ENCODE measurements at regions not wholly inside any gene's neighbourhood (a gene's known extent, or its start where the extent isn't known, plus 50 kb on each side); places are given as distances from the start of the nearest gene placed in this dataset.

- TF ChIP-seq REST (IDR thresholded peaks at IDR 0.05; ENCODE audit: low read depth), result no peak
- peak; percentile 80 for TF ChIP-seq POLR2A (IDR thresholded peaks at IDR 0.05; ENCODE audit: borderline replicate concordance, extremely low read depth, insufficient read depth, insufficient read length)
- no peak; the same call in 1 of the 2 replicates for TF ChIP-seq POLR2AphosphoS5 (IDR thresholded peaks at IDR 0.05; ENCODE audit: low read depth, low read length)
- peak; percentile 43 for TF ChIP-seq CBX3 (IDR thresholded peaks at IDR 0.05; ENCODE audit: low read depth)
- peak; percentile 55; the same call in 1 of the 2 replicates for TF ChIP-seq SIN3A (IDR thresholded peaks at IDR 0.05; ENCODE audit: low read depth)
Measured at GRCh38 chr3:194003114-194004057, 132.6 kb upstream of the HES1 start (continued).

- Histone ChIP-seq H3K9me2 (ENCODE audit: insufficient read depth) (no peaks in the 10 kb centered on the region), H3K4me2 (ENCODE audit: low read length) (no peak overlapping the region), H3K27me3 (ENCODE audit: insufficient read depth, low read length) (no peaks in the 10 kb centered on the region; the same call in 1 of the 2 replicates), H4K20me1 (ENCODE audit: insufficient read depth) (no peaks in the 10 kb centered on the region), H3K36me3 (ENCODE audit: control insufficient read depth in 1 of 2, insufficient read depth in 2 of 2, low read length in 2 of 2) (no peaks in the 10 kb centered on the region), H3K27ac (ENCODE audit: low read depth, low read length) (no peak overlapping the region), H3K9ac (ENCODE audit: low read length) (no peak overlapping the region), H3K4me3 (replicated peaks in 1 of 2; ENCODE audit: low read depth in 1 of 2, low read length in 2 of 2) (no peak overlapping the region), H3K4me1 (ENCODE audit: control insufficient read depth in 1 of 2, insufficient read depth in 2 of 2, low read length in 2 of 2) (peaks cover 20 to 39% of the 10 kb centered on the region in 2 experiments), H2AFZ (ENCODE audit: low read depth, low read length, poor library complexity, severe bottlenecking) (no peak overlapping the region), H3K79me2 (ENCODE audit: insufficient read depth, low read length) (no peaks in the 10 kb centered on the region), H3K9me3 (ENCODE audit: control insufficient read depth in 1 of 2, insufficient read depth in 1 of 2, low read depth in 1 of 2, low read length in 2 of 2) (no peaks in the 10 kb centered on the region)
- DNase-seq (ENCODE audit: low read depth, low spot score), result no peak
- TF ChIP-seq ATF3 (IDR thresholded peaks at IDR 0.05) (no peak), CTCF (IDR thresholded peaks at IDR 0.05 in 2 of 3, conservative IDR thresholded peaks at IDR 0.05 in 1 of 3; ENCODE audit: borderline replicate concordance in 1 of 3, insufficient read depth in 1 of 3, low read depth in 2 of 3, low read length in 2 of 3) (peak in 2 of 3 experiments; percentile 9 to 23; a peak in 3 of 6 replicates), CEBPB (IDR thresholded peaks at IDR 0.05; ENCODE audit: low read depth) (no peak), POLR2AphosphoS5 (IDR thresholded peaks at IDR 0.05; ENCODE audit: low read depth, low read length) (no peak), CBX3 (IDR thresholded peaks at IDR 0.05; ENCODE audit: low read depth) (no peak), ELF1 (IDR thresholded peaks at IDR 0.05; ENCODE audit: borderline replicate concordance, low read depth) (no peak), ZNF274 (IDR thresholded peaks at IDR 0.05; ENCODE audit: low read depth, low read length) (no peak)
- POLR2A ChIA-PET, result no interaction called here
- intact Hi-C loops (cut with micrococcal nuclease), result no loop called here
- BruUV-seq (replicated peaks), result no TSS peak
- RAD21 ChIA-PET (ENCODE audit: low non-redundant PET in 1 of 2, low total read pairs in 2 of 2, uncharacterized antibody in 2 of 2, unreplicated experiment in 2 of 2), result no interaction called here
- CTCF ChIA-PET, result no interaction called here
- no peak for ATAC-seq
Measured at GRCh38 chr3:194005930-194006501, 129.9 kb upstream of the HES1 start.
